ENCODE measurements at regions not wholly inside any gene's neighbourhood (a gene's known extent, or its start where the extent isn't known, plus 50 kb on each side); places are given as distances from the start of the nearest gene placed in this dataset.

DNA sequence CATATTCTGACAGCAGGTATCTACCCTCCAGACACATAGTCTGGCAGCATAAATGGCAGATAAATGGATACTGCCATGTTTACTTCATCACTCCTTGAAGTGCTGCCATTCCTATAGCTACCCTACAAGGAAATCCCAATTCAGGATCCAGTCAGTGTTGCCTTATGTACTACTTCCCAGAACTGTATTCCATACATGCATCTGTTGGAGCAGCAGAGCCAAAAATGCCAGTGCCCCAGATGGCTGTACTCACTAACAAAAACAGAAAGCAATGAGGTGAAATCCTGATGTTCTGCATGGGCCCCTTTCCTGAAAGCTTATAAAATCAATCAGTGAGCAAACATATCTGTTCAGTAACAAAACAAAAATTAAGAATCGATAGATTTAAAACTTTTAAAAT is 490.0 kb upstream of the COX7C start:
- in situ Hi-C loops (cut with MboI) (no loop called here), intact Hi-C loops (cut with micrococcal nuclease; ENCODE audit: unreplicated experiment) (no loop called here)
- H4K20me1 ChIP-seq (ENCODE audit: control insufficient read depth, insufficient read depth): no peaks in the 10 kb centered on the region
- no peaks in the 10 kb centered on the region for H3K4me1 ChIP-seq (ENCODE audit: control insufficient read depth, insufficient read depth, low read length)
- H3K79me2 ChIP-seq (ENCODE audit: control insufficient read depth, insufficient read depth, low read length): no peaks in the 10 kb centered on the region
- H3K9me3 ChIP-seq (replicated peaks; ENCODE audit: control insufficient read depth, insufficient read depth, low read length): no peaks in the 10 kb centered on the region
- no peaks in the 10 kb centered on the region for H3K36me3 ChIP-seq (ENCODE audit: control insufficient read depth in 2 of 2, insufficient read depth in 2 of 2, low read length in 1 of 2)
- FAIRE-seq (no peak), ATAC-seq (no peak), DNase-seq (ENCODE audit: low read depth, low spot score) (no peak)
- H3K27ac ChIP-seq (ENCODE audit: control insufficient read depth, insufficient read depth): no peak overlapping the region
- POLR2A ChIA-PET: no interaction called here
- H2AFZ ChIP-seq (ENCODE audit: control insufficient read depth, low read depth, low read length): no peak overlapping the region
- SMC1A ChIA-PET (ENCODE audit: uncharacterized antibody, unreplicated experiment): interaction anchor here (1.3 kb wide), 1 partner anchor 11 kb away, joined by 3 read pairs; no protein-coding TSS in a partner anchor
- CTCF ChIA-PET: no interaction called here
- WGBS (ENCODE audit: insufficient coverage, insufficient replicate concordance, low lambda C conversion rate, missing lambda C conversion rate): 0% methylated on average over 1 of the region's 1 CpG
- RAD21 ChIA-PET (ENCODE audit: unreplicated experiment): no interaction called here
- H3K9ac ChIP-seq (ENCODE audit: control insufficient read depth, insufficient read depth, low read length): no peak overlapping the region
- H3K27me3 ChIP-seq (replicated peaks in 1 of 2; ENCODE audit: control insufficient read depth in 2 of 2, insufficient read depth in 2 of 2, low read length in 1 of 2): no peaks in the 10 kb centered on the region
- TF ChIP-seq, protein P1, sequence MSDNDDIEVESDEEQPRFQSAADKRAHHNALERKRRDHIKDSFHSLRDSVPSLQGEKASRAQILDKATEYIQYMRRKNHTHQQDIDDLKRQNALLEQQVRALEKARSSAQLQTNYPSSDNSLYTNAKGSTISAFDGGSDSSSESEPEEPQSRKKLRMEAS (IDR thresholded peaks at IDR 0.05; ENCODE audit: low read depth, low read length): no peak
- TF ChIP-seq RCOR1 (conservative IDR thresholded peaks at IDR 0.05; ENCODE audit: low read depth, low read length): no peak
- TF ChIP-seq ZBED1 (IDR thresholded peaks at IDR 0.05; ENCODE audit: borderline replicate concordance): no peak
- no peak for TF ChIP-seq YY1 (IDR thresholded peaks at IDR 0.05; ENCODE audit: low read depth, low read length)
- TF ChIP-seq, protein P2, sequence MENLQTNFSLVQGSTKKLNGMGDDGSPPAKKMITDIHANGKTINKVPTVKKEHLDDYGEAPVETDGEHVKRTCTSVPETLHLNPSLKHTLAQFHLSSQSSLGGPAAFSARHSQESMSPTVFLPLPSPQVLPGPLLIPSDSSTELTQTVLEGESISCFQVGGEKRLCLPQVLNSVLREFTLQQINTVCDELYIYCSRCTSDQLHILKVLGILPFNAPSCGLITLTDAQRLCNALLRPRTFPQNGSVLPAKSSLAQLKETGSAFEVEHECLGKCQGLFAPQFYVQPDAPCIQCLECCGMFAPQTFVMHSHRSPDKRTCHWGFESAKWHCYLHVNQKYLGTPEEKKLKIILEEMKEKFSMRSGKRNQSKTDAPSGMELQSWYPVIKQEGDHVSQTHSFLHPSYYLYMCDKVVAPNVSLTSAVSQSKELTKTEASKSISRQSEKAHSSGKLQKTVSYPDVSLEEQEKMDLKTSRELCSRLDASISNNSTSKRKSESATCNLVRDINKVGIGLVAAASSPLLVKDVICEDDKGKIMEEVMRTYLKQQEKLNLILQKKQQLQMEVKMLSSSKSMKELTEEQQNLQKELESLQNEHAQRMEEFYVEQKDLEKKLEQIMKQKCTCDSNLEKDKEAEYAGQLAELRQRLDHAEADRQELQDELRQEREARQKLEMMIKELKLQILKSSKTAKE (IDR thresholded peaks at IDR 0.05; ENCODE audit: low read depth, poor library complexity, severe bottlenecking): no peak
- TF ChIP-seq FOXM1 (IDR thresholded peaks at IDR 0.05; ENCODE audit: low read depth, low read length): no peak
- no peak for TF ChIP-seq SUZ12 (IDR thresholded peaks at IDR 0.05; ENCODE audit: unreplicated experiment)
- TF ChIP-seq ZNF274 (IDR thresholded peaks at IDR 0.05; ENCODE audit: insufficient read depth, insufficient read length): no peak
- TF ChIP-seq POLR2AphosphoS5 (IDR thresholded peaks at IDR 0.05; ENCODE audit: low read length): no peak
- TF ChIP-seq ZNF622 (IDR thresholded peaks at IDR 0.05): no peak
- TF ChIP-seq, protein P3, sequence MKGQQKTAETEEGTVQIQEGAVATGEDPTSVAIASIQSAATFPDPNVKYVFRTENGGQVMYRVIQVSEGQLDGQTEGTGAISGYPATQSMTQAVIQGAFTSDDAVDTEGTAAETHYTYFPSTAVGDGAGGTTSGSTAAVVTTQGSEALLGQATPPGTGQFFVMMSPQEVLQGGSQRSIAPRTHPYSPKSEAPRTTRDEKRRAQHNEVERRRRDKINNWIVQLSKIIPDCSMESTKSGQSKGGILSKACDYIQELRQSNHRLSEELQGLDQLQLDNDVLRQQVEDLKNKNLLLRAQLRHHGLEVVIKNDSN (IDR thresholded peaks at IDR 0.05; ENCODE audit: borderline replicate concordance, extremely low read length, insufficient read depth, low read depth, low read length): no peak
- TF ChIP-seq MTA3 (IDR thresholded peaks at IDR 0.05; ENCODE audit: borderline replicate concordance, low read length): no peak
- TF ChIP-seq ZZZ3 (IDR thresholded peaks at IDR 0.05; ENCODE audit: control insufficient read depth, insufficient read length, low read depth): no peak
- TF ChIP-seq, protein P4, sequence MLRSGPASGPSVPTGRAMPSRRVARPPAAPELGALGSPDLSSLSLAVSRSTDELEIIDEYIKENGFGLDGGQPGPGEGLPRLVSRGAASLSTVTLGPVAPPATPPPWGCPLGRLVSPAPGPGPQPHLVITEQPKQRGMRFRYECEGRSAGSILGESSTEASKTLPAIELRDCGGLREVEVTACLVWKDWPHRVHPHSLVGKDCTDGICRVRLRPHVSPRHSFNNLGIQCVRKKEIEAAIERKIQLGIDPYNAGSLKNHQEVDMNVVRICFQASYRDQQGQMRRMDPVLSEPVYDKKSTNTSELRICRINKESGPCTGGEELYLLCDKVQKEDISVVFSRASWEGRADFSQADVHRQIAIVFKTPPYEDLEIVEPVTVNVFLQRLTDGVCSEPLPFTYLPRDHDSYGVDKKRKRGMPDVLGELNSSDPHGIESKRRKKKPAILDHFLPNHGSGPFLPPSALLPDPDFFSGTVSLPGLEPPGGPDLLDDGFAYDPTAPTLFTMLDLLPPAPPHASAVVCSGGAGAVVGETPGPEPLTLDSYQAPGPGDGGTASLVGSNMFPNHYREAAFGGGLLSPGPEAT (IDR thresholded peaks at IDR 0.05; ENCODE audit: low read depth): no peak
- TF ChIP-seq NFIC (IDR thresholded peaks at IDR 0.05; ENCODE audit: low read depth, low read length): no peak
- no peak for TF ChIP-seq STAT3 (IDR thresholded peaks at IDR 0.05; ENCODE audit: low read depth, low read length)
- TF ChIP-seq ZNF384 (IDR thresholded peaks at IDR 0.05; ENCODE audit: borderline replicate concordance, low read depth, low read length): no peak
- TF ChIP-seq ZNF217 (IDR thresholded peaks at IDR 0.05): no peak
- TF ChIP-seq RELA (IDR thresholded peaks at IDR 0.05; ENCODE audit: borderline replicate concordance, partially characterized antibody): no peak
- TF ChIP-seq SMAD1 (IDR thresholded peaks at IDR 0.05; ENCODE audit: low read depth, partially characterized antibody): no peak
- no peak overlapping the region for H3K4me2 ChIP-seq (ENCODE audit: control insufficient read depth, insufficient read depth)
- BruUV-seq (replicated peaks): no TSS peak
- H3K4me3 ChIP-seq: no peak overlapping the region
